ENCODE measurements at regions not wholly inside any gene's neighbourhood (a gene's known extent, or its start where the extent isn't known, plus 50 kb on each side); places are given as distances from the start of the nearest gene placed in this dataset.

GRCh38 chr13:86185636-86186035 is 386.4 kb upstream of the SLITRK6 start (continued):
- no peak for TF ChIP-seq ZBTB39 (CRISPR knock-in tag; IDR thresholded peaks at IDR 0.05)
- TF ChIP-seq ZNF772 (CRISPR knock-in tag; IDR thresholded peaks at IDR 0.05) = no peak

GRCh38 chr13:86185107-86185506 is 385.9 kb upstream of the SLITRK6 start:
- TF ChIP-seq ZSCAN20 (CRISPR knock-in tag; IDR thresholded peaks at IDR 0.05; ENCODE audit: borderline replicate concordance) (no peak), ZFAT (CRISPR knock-in tag; conservative IDR thresholded peaks at IDR 0.05) (no peak), TCF12 (IDR thresholded peaks at IDR 0.05) (no peak), TCF12 (CRISPR knock-in tag; IDR thresholded peaks at IDR 0.05) (no peak), ZFP36 (IDR thresholded peaks at IDR 0.05; ENCODE audit: borderline replicate concordance, low read depth, low read length, partially characterized antibody) (no peak), NPAS2 (CRISPR knock-in tag; IDR thresholded peaks at IDR 0.05; ENCODE audit: borderline replicate concordance) (no peak)
- intact Hi-C loops (cut with micrococcal nuclease; ENCODE audit: unreplicated experiment) = no loop called here
- FAIRE-seq (no peak), ATAC-seq (no peak), DNase-seq (ENCODE audit: low spot score) (no peak)
- Histone ChIP-seq H3K9me3 (ENCODE audit: low read length) (peaks cover 26% of the 10 kb centered on the region), H3K36me3 (replicated peaks in 1 of 2; ENCODE audit: control insufficient read depth in 1 of 2, insufficient read depth in 2 of 2, low read length in 2 of 2) (no peaks in the 10 kb centered on the region), H3K27me3 (ENCODE audit: control insufficient read depth in 1 of 2, insufficient read depth in 2 of 2, low read length in 2 of 2) (no peaks in the 10 kb centered on the region), H3K9ac (ENCODE audit: insufficient read depth, low read depth, low read length) (no peak overlapping the region), H3K4me3 (replicated peaks in 1 of 3; ENCODE audit: insufficient read depth in 1 of 3, low read depth in 2 of 3, low read length in 3 of 3) (no peak overlapping the region), H3K4me1 (ENCODE audit: insufficient read depth, low read length) (no peaks in the 10 kb centered on the region), H2AFZ (ENCODE audit: low read length) (no peak overlapping the region), H3K79me2 (ENCODE audit: insufficient read depth, low read length) (no peaks in the 10 kb centered on the region), H3K27ac (ENCODE audit: extremely low read length, insufficient read depth, low read length) (no peak overlapping the region), H4K20me1 (ENCODE audit: insufficient read depth, low read length) (no peaks in the 10 kb centered on the region), H3K4me2 (ENCODE audit: low read depth, low read length) (no peak overlapping the region)
- no TSS peak for BruUV-seq (replicated peaks)
- ChIA-PET CTCF (ENCODE audit: low intra/inter-chr PET ratio, low total read pairs) (no interaction called here), POLR2A (no interaction called here)
- no CpG with 5 or more reads among the region's 3 CpGs for WGBS (ENCODE audit: low lambda C conversion rate)
- in situ Hi-C loops (cut with HindIII; ENCODE audit: extremely low pct_ligation_motif_present, low pct_unique_long_range_greater_than_20kb) = no loop called here

Data from HepG2 (cell line).